ENCODE measurements at regions not wholly inside any gene's neighbourhood (a gene's known extent, or its start where the extent isn't known, plus 50 kb on each side); places are given as distances from the start of the nearest gene placed in this dataset.
A peak's percentile ranks its signal among the peaks of the same experiment; 100 is the strongest.
"Not testable (repeated sequence)": the region's sequence is repeated elsewhere in the genome, so short reads cannot be mapped to it uniquely, and the experiment has no call there.

DNA sequence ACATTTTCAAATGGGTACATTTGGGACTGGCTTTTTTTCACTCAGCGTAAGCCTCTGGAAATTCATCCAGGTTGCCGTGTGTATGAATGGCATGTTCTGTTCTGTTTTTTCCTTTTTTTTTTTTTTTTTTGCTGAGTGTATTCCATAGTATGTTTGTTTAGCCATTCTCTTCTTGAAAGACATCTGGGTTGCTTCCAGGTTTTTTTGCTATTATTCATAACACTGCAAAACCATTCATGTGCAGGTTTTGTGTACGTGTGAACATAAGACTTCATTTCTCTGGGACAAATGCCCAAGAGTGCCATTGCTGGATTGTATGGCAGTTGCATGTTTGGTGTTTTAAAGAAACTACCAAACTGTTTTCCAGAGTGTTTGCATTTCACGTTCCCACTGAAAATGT, 335.9 kb upstream of the TNRC6C start:
- H3K4me3 Mint-ChIP-seq = no peak overlapping the region
- intact Hi-C loops (cut with micrococcal nuclease) = no loop called here
- H3K36me3 Mint-ChIP-seq (ENCODE audit: low read depth) = peaks cover 1% of the 10 kb centered on the region
- no peak for DNase-seq
- H3K27me3 Mint-ChIP-seq = peaks cover 19% of the 10 kb centered on the region
- H3K9me3 Mint-ChIP-seq = peaks cover 8% of the 10 kb centered on the region
- no peak overlapping the region for H3K27ac Mint-ChIP-seq
- peaks cover 5% of the 10 kb centered on the region for H3K4me1 Mint-ChIP-seq

DNA sequence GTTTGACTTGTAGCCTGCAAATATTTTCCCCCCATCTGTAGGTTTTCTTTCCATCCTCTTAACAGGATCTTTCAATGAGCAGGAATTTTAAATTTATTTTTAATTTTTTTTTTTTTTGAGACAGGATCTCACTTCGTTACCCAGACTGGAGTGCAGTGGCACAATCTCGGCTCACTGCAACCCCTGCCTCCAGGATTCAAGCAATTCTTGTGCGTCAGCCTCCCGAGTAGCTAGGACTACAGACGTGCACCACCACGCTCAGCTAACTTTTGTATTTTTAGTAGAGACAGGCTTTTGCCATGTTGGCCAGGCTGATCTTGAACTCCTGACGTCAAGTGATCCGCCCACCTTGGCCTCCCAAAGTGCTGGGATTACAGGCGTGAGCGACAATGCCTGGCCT, 335.2 kb upstream of the TNRC6C start:
- intact Hi-C loops (cut with micrococcal nuclease); H3K36me3 Mint-ChIP-seq (ENCODE audit: low read depth); H3K4me1 Mint-ChIP-seq; H3K4me3 Mint-ChIP-seq; DNase-seq; H3K27ac Mint-ChIP-seq: not testable (repeated sequence)
- Mint-ChIP-seq H3K9me3 (peaks cover 12% of the 10 kb centered on the region), H3K27me3 (peaks cover 22% of the 10 kb centered on the region)

DNA sequence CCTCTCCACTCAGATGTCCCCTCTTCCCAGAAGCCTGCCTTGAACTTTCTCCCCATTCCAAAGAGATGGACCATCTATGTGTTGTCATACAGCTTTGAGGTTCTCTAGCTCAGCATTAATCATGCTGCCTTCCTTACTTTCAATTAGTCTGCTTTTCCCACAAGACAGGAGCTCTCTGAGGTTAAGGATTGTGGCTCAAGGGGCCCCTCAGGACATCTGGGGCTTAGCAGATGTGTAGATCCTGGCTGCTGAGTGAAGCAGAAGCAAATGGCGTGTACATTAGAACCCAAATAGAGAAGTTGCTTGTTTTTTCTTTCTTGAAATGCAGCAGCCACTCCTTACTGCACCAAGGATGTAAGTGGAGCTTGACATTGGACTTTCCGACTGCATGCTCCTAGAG, 330.5 kb upstream of the TNRC6C start:
- H3K4me1 Mint-ChIP-seq = no peaks in the 10 kb centered on the region

DNA sequence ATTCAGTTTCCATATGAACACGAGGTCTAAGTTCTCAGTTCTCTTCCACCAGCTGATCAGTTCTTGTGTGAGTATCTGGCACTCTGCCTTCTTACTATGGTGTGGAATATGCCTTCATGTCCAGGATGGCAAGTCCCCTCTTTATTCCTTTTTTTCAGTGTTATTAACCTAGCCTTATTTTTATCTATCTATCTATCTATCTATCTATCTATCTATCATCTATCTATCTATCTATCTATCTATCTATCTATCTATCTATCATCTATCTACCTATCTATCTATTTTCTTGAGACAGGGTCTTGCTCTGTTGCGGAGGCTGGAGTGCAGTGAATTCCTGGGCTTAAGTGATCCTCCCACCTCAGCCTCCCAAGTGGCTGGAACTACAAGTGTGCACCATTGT, 329.2 kb upstream of the TNRC6C start:
- DNase-seq; H3K4me1 Mint-ChIP-seq; H3K27ac Mint-ChIP-seq; H3K4me3 Mint-ChIP-seq; H3K36me3 Mint-ChIP-seq (ENCODE audit: low read depth); intact Hi-C loops (cut with micrococcal nuclease): not testable (repeated sequence)
- H3K9me3 Mint-ChIP-seq = peaks cover 12% of the 10 kb centered on the region
- peaks cover 25% of the 10 kb centered on the region for H3K27me3 Mint-ChIP-seq

More for the DNA sequence above, 330.5 kb upstream of the TNRC6C start:
- Mint-ChIP-seq H3K27ac (no peak overlapping the region), H3K36me3 (ENCODE audit: low read depth) (peaks cover 3% of the 10 kb centered on the region), H3K4me3 (no peak overlapping the region), H3K9me3 (peaks cover 12% of the 10 kb centered on the region), H3K27me3 (peaks cover 25% of the 10 kb centered on the region)
- intact Hi-C loops (cut with micrococcal nuclease) = no loop called here
- no peak for DNase-seq

DNA sequence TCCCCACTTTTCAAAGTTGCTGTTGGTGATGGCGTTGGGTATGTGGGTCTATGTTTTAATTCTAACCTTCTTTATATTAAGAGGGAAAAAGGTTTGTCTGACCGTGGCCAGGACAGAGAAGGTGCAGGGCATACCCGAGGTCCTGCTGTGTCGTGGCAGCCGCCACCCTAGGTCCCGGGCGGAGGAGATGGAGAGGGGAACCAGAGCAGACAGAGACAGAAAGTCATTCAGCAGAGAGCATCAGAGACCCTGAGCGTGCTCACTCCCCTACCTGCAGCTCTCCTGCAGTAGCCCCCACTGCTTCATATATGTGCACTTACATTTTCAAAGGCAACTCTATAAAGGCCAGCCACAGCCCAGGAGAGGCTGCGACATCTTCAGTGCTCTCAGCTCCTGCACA, 327.2 kb upstream of the TNRC6C start:
- intact Hi-C loops (cut with micrococcal nuclease) = loop anchor here (5.0 to 10.0 kb wide), 2 partner anchors 36 to 213 kb away; no protein-coding TSS in a partner anchor
- Mint-ChIP-seq H3K4me1 (peaks cover 15% of the 10 kb centered on the region), H3K9me3 (peaks cover 12% of the 10 kb centered on the region), H3K27ac (no peak overlapping the region), H3K27me3 (peaks cover 16% of the 10 kb centered on the region), H3K4me3 (no peak overlapping the region), H3K36me3 (ENCODE audit: low read depth) (peaks cover 3% of the 10 kb centered on the region)
- no peak for DNase-seq

DNA sequence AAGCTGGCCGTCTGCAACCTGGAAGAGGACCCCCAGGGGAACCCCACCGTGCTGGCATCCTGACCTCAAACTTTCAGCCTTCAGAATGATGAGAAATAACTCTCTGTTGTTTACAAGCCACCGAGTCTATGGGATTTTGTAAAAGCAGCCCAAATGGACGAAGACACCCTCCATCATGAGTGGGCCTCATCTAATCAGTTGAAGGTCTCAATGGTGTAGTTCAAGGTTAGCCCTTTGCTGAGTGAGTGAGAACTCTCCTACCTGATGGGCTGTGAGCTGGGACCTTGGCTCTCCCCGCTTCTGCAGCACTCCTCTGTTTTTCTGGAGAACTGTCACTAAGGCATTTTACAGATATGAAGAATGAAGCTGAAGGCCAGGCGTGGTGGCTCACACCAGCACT, 325.9 kb upstream of the TNRC6C start:
- H3K4me3 Mint-ChIP-seq = no peak overlapping the region
- intact Hi-C loops (cut with micrococcal nuclease) = loop anchor here (5.0 to 10.0 kb wide), 2 partner anchors 35 to 212 kb away; no protein-coding TSS in a partner anchor
- H3K4me1 Mint-ChIP-seq = peaks cover 15% of the 10 kb centered on the region
- no peak for DNase-seq
- no peak overlapping the region for H3K27ac Mint-ChIP-seq
- H3K9me3 Mint-ChIP-seq = peaks cover 4% of the 10 kb centered on the region
- H3K36me3 Mint-ChIP-seq (ENCODE audit: low read depth) = peaks cover 2% of the 10 kb centered on the region
- peaks cover 7% of the 10 kb centered on the region for H3K27me3 Mint-ChIP-seq

DNA sequence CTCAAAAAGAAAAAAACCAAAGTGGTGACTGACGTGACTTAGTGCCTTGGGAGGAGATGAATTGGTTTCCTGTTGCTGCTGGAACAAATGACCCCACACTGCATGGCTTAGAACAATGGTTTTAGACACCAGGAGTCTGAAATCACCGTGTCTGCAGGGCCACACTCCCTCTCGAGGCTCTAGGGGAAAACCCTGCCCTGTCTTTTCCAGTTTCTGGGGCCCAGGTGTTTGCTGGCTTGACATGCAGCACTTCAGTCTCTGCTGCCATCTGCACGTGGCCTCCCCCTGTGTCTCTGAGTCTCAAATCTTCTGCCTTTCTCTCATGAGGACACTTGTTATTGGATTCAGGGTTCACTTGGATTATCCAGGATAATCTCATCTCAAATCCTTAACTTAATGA, 323.8 kb upstream of the TNRC6C start:
- H3K4me1 Mint-ChIP-seq = peaks cover 15% of the 10 kb centered on the region
- no peaks in the 10 kb centered on the region for H3K9me3 Mint-ChIP-seq
- peak overlapping the region; percentile 74 for H3K27ac Mint-ChIP-seq
- H3K4me3 Mint-ChIP-seq = no peak overlapping the region
- no peaks in the 10 kb centered on the region for H3K36me3 Mint-ChIP-seq (ENCODE audit: low read depth)
- DNase-seq = peak; percentile 82
- H3K27me3 Mint-ChIP-seq = peaks cover 4% of the 10 kb centered on the region
- intact Hi-C loops (cut with micrococcal nuclease) = loop anchor here (1.0 to 10.0 kb wide), 4 partner anchors 11 to 210 kb away; no protein-coding TSS in a partner anchor

DNA sequence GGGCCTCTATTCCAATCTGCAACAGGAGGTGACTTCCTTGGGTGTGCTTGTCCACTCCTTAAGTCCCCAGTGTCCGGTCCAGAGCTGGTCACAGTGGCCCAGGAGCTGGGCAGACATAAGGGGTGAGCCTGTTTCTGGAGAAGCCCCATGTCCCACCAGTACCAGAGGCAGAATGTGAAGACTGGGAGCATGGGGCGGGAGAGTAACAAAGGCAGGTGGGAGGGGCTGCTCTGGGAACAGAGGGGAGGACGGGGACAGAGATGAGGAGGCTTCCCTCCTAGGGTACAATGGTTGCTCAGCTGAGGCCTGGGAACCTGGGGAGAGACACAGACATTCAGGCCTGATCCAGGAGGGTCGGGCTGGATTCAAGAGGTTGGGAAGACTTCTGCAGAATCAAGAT, 323.3 kb upstream of the TNRC6C start:
- Mint-ChIP-seq H3K9me3 (no peaks in the 10 kb centered on the region), H3K4me3 (no peak overlapping the region), H3K27ac (peak overlapping the region; percentile 74), H3K36me3 (ENCODE audit: low read depth) (no peaks in the 10 kb centered on the region), H3K27me3 (peaks cover 5% of the 10 kb centered on the region), H3K4me1 (peaks cover 16% of the 10 kb centered on the region)
- DNase-seq = no peak
- intact Hi-C loops (cut with micrococcal nuclease) = loop anchor here (10.0 kb wide), 1 partner anchor 210 kb away; no protein-coding TSS in a partner anchor

DNA sequence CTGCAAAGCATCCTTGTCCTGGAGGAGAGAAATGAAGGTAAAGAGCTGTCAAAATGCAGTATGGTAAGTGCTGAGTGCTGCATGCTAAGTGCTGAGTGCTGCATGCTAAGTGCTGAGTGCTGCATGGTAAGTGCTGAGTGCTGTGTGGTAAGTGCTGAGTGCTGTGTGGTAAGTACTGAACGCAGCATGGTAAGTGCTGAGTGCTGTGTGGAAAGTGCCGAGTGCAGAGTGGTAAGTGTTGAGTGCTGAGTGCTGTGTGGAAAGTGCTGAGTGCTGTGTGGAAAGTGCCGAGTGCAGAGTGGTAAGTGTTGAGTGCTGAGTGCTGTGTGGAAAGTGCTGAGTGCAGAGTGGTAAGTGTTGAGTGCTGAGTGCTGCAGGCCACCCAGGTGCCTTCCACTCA, 322.7 kb upstream of the TNRC6C start:
- H3K4me1 Mint-ChIP-seq = peaks cover 18% of the 10 kb centered on the region
- intact Hi-C loops (cut with micrococcal nuclease) = loop anchor here (10.0 kb wide), 1 partner anchor 209 kb away; no protein-coding TSS in a partner anchor
- H3K27ac Mint-ChIP-seq = peak overlapping the region; percentile 67
- not testable (repeated sequence) for DNase-seq; H3K36me3 Mint-ChIP-seq (ENCODE audit: low read depth); H3K9me3 Mint-ChIP-seq; H3K27me3 Mint-ChIP-seq; H3K4me3 Mint-ChIP-seq

DNA sequence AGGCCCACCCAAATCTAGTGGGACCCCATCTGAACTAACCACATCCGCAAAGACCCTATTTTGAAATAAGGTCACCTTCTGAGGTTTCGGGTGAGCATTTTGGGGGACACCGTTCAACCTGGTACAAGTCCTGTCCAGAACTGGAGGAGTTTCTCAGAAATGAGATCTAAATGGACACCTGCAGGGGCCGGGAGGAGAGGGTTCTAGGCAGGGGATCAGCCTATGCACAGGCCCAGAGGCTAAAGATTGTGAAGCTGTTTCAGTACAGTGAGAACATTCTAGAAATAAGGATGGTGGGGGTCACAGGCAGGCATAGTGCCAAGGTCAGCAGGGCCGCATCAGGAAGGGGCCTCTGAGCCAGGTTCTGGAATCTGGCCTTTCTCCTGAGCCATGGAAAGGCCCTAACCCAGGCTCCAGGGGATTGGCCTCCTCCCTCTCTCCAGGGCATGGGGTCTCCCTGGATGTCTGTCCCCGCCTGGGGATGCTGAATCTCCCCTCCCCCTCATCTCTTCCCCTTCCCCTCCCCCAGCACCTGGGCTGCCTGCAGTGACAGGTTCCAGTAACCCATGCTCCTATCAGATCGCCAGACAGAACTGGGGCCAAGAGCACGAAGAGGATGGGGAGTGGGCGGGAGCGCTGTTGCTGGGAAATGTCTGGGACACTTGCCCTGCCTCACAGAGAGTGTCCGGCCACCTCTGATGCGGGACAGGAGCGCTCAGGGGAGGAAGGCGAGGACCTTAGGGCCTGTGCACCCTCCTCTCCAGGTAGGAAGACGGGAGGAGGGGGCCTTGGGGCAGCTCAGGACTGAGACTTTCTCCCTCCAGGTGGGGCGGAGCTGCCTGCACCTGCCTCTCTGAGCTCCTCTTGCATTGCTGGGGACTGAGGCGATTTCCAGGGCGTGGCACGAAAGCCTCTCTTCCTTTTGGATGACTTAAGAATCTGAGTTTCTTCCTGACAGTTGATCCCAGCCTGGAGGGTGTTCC, 321.4 kb upstream of the TNRC6C start:
- no peak overlapping the region for H3K27ac Mint-ChIP-seq
- DNase-seq = no peak
- H3K36me3 Mint-ChIP-seq (ENCODE audit: low read depth) = no peaks in the 10 kb centered on the region
- intact Hi-C loops (cut with micrococcal nuclease) = loop anchor here (10.0 kb wide), 1 partner anchor 208 kb away; no protein-coding TSS in a partner anchor
- peaks cover 18% of the 10 kb centered on the region for H3K4me1 Mint-ChIP-seq
- peaks cover 15% of the 10 kb centered on the region for H3K27me3 Mint-ChIP-seq
- no peaks in the 10 kb centered on the region for H3K9me3 Mint-ChIP-seq
- H3K4me3 Mint-ChIP-seq = no peak overlapping the region

DNA sequence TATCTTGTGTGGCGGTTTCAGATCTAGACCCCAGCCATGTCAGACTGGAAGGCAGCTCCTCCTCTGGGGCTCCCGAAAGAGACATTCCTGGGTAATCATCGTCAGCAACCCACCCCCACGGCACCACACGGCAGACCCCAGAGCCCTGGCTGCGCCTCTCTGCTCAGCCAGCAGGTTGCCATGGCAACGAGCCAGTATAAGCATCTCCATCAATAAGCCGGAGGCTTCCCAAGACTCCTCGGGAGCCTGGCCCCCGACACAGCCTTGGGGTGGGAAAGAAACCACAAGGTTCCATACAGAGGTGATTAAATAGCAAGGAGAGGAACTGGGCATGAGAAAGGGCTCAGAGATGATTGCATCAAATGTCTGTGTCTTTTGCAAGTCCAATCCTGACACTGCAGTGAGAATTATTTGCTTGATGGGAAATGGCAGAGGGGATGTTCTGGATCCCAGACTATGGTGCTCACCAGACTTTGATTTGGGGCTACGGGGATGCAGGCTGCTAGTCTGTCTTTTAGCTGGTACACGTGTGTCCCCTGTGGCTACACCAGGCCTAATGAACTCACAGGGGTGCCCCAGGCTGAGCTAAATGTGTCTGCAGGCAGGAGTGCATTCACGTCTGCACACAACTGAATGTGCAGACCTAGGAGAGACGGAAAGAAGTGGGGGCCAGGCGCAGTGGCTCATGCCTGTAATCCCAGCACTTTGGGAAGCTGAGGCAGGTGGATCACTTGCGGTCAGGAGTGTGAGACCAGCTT, 320.5 kb upstream of the TNRC6C start:
- H3K27me3 Mint-ChIP-seq = peaks cover 15% of the 10 kb centered on the region
- no peak overlapping the region for H3K4me3 Mint-ChIP-seq
- no peaks in the 10 kb centered on the region for H3K9me3 Mint-ChIP-seq
- H3K36me3 Mint-ChIP-seq (ENCODE audit: low read depth) = no peaks in the 10 kb centered on the region
- no peak overlapping the region for H3K27ac Mint-ChIP-seq
- intact Hi-C loops (cut with micrococcal nuclease) = loop anchor here (10.0 kb wide), 1 partner anchor 207 kb away; no protein-coding TSS in a partner anchor
- peaks cover 18% of the 10 kb centered on the region for H3K4me1 Mint-ChIP-seq
- DNase-seq = no peak

DNA sequence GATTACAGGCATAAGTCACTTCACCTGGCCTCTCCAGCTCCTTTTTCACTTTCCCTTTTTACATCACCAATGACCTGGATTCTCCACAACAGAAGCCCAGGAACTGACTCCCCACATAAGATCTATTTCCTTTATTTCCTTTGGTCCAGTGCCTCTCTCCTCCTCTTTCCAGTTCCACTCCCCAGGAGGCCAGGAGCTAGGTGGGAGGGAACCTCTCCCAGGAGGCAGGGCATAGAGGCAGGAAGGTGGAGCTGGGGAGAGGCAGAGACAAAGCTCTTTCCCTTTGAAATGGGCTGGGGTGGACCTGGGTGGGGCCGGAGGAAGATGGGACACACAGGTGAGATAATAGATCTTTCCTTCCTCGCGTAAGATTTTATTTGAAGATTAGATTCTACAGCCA, 318.3 kb upstream of the TNRC6C start:
- intact Hi-C loops (cut with micrococcal nuclease) = loop anchor here (10.0 kb wide), 1 partner anchor 295 kb away; no protein-coding TSS in a partner anchor
- no peak overlapping the region for H3K27ac Mint-ChIP-seq
- DNase-seq = no peak
- H3K4me3 Mint-ChIP-seq = no peak overlapping the region
- no peaks in the 10 kb centered on the region for H3K36me3 Mint-ChIP-seq (ENCODE audit: low read depth)
- H3K27me3 Mint-ChIP-seq = peaks cover 15% of the 10 kb centered on the region
- peaks cover 9% of the 10 kb centered on the region for H3K4me1 Mint-ChIP-seq
- no peaks in the 10 kb centered on the region for H3K9me3 Mint-ChIP-seq

DNA sequence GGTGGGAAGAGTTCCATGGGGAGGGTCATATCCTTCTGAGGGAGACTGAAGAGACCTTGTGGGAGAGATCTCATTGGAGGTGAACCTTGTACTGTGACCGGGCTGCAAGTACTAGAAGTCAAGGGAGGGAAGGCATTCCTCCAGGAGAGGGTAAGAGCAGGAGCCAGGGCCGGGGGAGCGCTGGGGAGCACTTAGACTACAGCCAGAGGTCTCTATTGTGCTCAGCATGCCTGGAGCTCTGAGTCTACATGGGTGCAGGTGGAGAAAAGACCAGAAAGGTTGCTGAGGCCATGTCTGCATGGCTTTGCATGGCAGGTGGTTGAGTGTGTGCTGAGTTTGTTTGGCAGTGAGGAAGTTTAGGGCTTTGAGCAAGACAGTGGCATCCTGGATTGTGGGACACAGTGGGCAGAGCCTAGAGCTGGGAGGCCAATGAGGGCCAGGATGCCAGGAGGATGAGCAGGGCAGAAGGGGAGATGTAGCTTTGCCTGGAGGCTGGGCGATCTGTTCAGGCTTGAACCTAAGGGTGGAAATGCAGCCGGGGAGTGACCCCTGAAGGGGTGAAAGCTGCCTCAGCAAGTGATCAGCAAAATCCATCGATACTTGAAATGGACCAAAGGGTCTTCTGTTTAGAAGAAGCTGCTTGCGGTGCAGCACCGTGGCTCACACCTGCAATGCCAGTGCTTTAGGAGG, 317.4 kb upstream of the TNRC6C start:
- Mint-ChIP-seq H3K27ac (no peak overlapping the region), H3K4me3 (no peak overlapping the region), H3K4me1 (peaks cover 12% of the 10 kb centered on the region), H3K36me3 (ENCODE audit: low read depth) (no peaks in the 10 kb centered on the region), H3K9me3 (no peaks in the 10 kb centered on the region), H3K27me3 (peaks cover 15% of the 10 kb centered on the region)
- intact Hi-C loops (cut with micrococcal nuclease) = loop anchor here (10.0 kb wide), 1 partner anchor 296 kb away; no protein-coding TSS in a partner anchor
- no peak for DNase-seq

Measured in activated CD4-positive, alpha-beta T cell treated with anti-CD3 and anti-CD28 coated beads, Interleukin-2, amount 10 ng/mL, durations not matched to agents 24 days and 14 days (primary cell).